ENCODE measurements at regions not wholly inside any gene's neighbourhood (a gene's known extent, or its start where the extent isn't known, plus 50 kb on each side); places are given as distances from the start of the nearest gene placed in this dataset.

DNA sequence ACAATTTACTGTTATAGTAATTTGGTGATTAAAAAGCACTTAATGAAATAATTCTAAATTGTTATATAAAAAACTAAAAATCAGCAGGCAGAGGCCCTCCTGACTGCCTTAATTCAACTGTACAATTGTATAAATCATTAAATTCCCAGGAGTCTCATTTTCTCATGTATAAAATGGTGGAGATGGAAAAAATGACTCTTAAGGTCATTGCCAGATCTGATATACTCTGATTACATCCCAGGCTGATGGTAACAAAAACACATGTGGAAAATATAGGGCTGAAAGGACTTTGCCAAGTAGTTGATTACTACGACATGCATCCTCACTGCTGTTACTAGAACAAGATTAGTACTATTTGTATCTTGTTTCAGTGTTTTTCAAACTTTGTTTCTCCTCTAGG lies 1020.0 kb upstream of the SLC10A2 start:
- H3K4me2 ChIP-seq: no peak overlapping the region
- no peaks in the 10 kb centered on the region for H3K27me3 ChIP-seq (ENCODE audit: insufficient read depth)
- Mint-ChIP-seq H3K4me1 (no peaks in the 10 kb centered on the region), H3K27me3 (ENCODE audit: insufficient read depth, low read depth, poor library complexity) (no peaks in the 10 kb centered on the region), H3K36me3 (ENCODE audit: low read depth) (no peaks in the 10 kb centered on the region; the same call in 1 of the 3 replicates), H3K9me3 (peaks cover 3% of the 10 kb centered on the region; the same call in 2 of the 3 replicates), H3K27ac (no peak overlapping the region), H3K4me3 (no peak overlapping the region)
- no peaks in the 10 kb centered on the region for H3K9me2 ChIP-seq (ENCODE audit: insufficient read depth)
- TF ChIP-seq EZH2phosphoT487 (IDR thresholded peaks at IDR 0.05; ENCODE audit: unreplicated experiment): no peak
- TF ChIP-seq EZH2 (IDR thresholded peaks at IDR 0.05; ENCODE audit: low read depth, unreplicated experiment): no peak
- TF ChIP-seq, protein P1, sequence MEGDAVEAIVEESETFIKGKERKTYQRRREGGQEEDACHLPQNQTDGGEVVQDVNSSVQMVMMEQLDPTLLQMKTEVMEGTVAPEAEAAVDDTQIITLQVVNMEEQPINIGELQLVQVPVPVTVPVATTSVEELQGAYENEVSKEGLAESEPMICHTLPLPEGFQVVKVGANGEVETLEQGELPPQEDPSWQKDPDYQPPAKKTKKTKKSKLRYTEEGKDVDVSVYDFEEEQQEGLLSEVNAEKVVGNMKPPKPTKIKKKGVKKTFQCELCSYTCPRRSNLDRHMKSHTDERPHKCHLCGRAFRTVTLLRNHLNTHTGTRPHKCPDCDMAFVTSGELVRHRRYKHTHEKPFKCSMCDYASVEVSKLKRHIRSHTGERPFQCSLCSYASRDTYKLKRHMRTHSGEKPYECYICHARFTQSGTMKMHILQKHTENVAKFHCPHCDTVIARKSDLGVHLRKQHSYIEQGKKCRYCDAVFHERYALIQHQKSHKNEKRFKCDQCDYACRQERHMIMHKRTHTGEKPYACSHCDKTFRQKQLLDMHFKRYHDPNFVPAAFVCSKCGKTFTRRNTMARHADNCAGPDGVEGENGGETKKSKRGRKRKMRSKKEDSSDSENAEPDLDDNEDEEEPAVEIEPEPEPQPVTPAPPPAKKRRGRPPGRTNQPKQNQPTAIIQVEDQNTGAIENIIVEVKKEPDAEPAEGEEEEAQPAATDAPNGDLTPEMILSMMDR (conservative IDR thresholded peaks at IDR 0.05; ENCODE audit: low read depth in 2 of 2): no peak
- TF ChIP-seq, protein P2, sequence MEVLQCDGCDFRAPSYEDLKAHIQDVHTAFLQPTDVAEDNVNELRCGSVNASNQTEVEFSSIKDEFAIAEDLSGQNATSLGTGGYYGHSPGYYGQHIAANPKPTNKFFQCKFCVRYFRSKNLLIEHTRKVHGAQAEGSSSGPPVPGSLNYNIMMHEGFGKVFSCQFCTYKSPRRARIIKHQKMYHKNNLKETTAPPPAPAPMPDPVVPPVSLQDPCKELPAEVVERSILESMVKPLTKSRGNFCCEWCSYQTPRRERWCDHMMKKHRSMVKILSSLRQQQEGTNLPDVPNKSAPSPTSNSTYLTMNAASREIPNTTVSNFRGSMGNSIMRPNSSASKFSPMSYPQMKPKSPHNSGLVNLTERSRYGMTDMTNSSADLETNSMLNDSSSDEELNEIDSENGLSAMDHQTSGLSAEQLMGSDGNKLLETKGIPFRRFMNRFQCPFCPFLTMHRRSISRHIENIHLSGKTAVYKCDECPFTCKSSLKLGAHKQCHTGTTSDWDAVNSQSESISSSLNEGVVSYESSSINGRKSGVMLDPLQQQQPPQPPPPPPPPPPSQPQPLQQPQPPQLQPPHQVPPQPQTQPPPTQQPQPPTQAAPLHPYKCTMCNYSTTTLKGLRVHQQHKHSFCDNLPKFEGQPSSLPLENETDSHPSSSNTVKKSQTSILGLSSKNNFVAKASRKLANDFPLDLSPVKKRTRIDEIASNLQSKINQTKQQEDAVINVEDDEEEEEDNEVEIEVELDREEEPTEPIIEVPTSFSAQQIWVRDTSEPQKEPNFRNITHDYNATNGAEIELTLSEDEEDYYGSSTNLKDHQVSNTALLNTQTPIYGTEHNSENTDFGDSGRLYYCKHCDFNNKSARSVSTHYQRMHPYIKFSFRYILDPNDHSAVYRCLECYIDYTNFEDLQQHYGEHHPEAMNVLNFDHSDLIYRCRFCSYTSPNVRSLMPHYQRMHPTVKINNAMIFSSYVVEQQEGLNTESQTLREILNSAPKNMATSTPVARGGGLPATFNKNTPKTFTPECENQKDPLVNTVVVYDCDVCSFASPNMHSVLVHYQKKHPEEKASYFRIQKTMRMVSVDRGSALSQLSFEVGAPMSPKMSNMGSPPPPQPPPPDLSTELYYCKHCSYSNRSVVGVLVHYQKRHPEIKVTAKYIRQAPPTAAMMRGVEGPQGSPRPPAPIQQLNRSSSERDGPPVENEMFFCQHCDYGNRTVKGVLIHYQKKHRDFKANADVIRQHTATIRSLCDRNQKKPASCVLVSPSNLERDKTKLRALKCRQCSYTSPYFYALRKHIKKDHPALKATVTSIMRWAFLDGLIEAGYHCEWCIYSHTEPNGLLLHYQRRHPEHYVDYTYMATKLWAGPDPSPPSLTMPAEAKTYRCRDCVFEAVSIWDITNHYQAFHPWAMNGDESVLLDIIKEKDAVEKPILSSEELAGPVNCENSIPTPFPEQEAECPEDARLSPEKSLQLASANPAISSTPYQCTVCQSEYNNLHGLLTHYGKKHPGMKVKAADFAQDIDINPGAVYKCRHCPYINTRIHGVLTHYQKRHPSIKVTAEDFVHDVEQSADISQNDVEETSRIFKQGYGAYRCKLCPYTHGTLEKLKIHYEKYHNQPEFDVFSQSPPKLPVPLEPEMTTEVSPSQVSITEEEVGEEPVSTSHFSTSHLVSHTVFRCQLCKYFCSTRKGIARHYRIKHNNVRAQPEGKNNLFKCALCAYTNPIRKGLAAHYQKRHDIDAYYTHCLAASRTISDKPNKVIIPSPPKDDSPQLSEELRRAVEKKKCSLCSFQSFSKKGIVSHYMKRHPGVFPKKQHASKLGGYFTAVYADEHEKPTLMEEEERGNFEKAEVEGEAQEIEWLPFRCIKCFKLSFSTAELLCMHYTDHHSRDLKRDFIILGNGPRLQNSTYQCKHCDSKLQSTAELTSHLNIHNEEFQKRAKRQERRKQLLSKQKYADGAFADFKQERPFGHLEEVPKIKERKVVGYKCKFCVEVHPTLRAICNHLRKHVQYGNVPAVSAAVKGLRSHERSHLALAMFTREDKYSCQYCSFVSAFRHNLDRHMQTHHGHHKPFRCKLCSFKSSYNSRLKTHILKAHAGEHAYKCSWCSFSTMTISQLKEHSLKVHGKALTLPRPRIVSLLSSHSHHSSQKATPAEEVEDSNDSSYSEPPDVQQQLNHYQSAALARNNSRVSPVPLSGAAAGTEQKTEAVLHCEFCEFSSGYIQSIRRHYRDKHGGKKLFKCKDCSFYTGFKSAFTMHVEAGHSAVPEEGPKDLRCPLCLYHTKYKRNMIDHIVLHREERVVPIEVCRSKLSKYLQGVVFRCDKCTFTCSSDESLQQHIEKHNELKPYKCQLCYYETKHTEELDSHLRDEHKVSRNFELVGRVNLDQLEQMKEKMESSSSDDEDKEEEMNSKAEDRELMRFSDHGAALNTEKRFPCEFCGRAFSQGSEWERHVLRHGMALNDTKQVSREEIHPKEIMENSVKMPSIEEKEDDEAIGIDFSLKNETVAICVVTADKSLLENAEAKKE (CRISPR knock-in tag; IDR thresholded peaks at IDR 0.05): no peak
- TF ChIP-seq, protein P3, sequence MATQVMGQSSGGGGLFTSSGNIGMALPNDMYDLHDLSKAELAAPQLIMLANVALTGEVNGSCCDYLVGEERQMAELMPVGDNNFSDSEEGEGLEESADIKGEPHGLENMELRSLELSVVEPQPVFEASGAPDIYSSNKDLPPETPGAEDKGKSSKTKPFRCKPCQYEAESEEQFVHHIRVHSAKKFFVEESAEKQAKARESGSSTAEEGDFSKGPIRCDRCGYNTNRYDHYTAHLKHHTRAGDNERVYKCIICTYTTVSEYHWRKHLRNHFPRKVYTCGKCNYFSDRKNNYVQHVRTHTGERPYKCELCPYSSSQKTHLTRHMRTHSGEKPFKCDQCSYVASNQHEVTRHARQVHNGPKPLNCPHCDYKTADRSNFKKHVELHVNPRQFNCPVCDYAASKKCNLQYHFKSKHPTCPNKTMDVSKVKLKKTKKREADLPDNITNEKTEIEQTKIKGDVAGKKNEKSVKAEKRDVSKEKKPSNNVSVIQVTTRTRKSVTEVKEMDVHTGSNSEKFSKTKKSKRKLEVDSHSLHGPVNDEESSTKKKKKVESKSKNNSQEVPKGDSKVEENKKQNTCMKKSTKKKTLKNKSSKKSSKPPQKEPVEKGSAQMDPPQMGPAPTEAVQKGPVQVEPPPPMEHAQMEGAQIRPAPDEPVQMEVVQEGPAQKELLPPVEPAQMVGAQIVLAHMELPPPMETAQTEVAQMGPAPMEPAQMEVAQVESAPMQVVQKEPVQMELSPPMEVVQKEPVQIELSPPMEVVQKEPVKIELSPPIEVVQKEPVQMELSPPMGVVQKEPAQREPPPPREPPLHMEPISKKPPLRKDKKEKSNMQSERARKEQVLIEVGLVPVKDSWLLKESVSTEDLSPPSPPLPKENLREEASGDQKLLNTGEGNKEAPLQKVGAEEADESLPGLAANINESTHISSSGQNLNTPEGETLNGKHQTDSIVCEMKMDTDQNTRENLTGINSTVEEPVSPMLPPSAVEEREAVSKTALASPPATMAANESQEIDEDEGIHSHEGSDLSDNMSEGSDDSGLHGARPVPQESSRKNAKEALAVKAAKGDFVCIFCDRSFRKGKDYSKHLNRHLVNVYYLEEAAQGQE (IDR thresholded peaks at IDR 0.05; ENCODE audit: unreplicated experiment): no peak
- no peak for TF ChIP-seq POLR2AphosphoS5 (IDR thresholded peaks at IDR 0.05; ENCODE audit: low read depth)
- TF ChIP-seq ZNF114 (CRISPR knock-in tag; IDR thresholded peaks at IDR 0.05): no peak
- TF ChIP-seq STAT1 (IDR thresholded peaks at IDR 0.05; ENCODE audit: unreplicated experiment): no peak
- no peak for TF ChIP-seq NANOG (IDR thresholded peaks at IDR 0.05; ENCODE audit: borderline replicate concordance)
- TF ChIP-seq CREB1 (CRISPR knock-in tag; IDR thresholded peaks at IDR 0.05; ENCODE audit: low read depth): no peak
- TF ChIP-seq ZNF331 (CRISPR knock-in tag; IDR thresholded peaks at IDR 0.05; ENCODE audit: low read depth): no peak
- TF ChIP-seq, protein P4, sequence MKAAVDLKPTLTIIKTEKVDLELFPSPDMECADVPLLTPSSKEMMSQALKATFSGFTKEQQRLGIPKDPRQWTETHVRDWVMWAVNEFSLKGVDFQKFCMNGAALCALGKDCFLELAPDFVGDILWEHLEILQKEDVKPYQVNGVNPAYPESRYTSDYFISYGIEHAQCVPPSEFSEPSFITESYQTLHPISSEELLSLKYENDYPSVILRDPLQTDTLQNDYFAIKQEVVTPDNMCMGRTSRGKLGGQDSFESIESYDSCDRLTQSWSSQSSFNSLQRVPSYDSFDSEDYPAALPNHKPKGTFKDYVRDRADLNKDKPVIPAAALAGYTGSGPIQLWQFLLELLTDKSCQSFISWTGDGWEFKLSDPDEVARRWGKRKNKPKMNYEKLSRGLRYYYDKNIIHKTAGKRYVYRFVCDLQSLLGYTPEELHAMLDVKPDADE (IDR thresholded peaks at IDR 0.05): no peak
- TF ChIP-seq JUNB (IDR thresholded peaks at IDR 0.05; ENCODE audit: unreplicated experiment): no peak
- no peak overlapping the region for H2AFZ ChIP-seq
- no peaks in the 10 kb centered on the region for H3K4me1 ChIP-seq (ENCODE audit: insufficient read depth)
- H3K4me3 ChIP-seq: no peak overlapping the region
- no peaks in the 10 kb centered on the region for H4K20me1 ChIP-seq (replicated peaks; ENCODE audit: insufficient read depth)
- DNase-seq (ENCODE audit: low spot score) (no peak), ATAC-seq (no peak)
- H3K36me3 ChIP-seq (ENCODE audit: insufficient read depth): no peaks in the 10 kb centered on the region
- no peaks in the 10 kb centered on the region for H3F3A ChIP-seq (replicated peaks; ENCODE audit: low read depth)
- no peak overlapping the region for H3K27ac ChIP-seq (ENCODE audit: low read depth)
- no peaks in the 10 kb centered on the region for H3K79me2 ChIP-seq (replicated peaks; ENCODE audit: insufficient read depth)

Data from GM23338 (cell line).